ENCODE measurements at regions not wholly inside any gene's neighbourhood (a gene's known extent, or its start where the extent isn't known, plus 50 kb on each side); places are given as distances from the start of the nearest gene placed in this dataset.

DNA sequence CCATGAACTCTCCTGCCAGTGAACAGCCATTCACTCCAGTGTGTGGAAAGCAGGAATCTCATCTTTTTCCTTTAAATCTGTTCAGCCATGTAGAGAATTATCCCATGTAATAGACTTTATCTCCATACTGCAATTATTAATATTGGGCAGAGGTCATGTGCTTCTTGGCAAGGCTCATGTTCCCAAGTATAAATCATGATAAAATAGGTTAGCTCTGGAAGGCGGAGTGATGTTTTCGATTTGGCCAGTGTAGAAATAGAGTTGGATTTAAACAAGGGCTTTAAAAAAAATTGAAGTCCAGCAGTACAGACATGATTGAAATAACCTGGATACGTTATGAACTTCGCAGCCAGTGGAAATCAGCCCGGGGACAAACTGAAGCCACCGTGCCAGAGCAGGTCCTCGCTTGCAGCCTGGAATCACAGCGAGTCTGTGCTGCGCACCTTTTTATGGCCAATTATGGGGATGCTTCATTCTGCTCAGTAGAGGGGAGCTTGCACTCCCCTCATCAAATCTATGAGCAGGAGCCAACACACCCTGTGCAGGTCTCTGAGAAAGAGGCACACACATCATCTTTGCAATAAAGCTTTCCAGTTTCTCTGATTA, 654.0 kb upstream of the MKI67 start:
- Histone ChIP-seq H3K4me3 (ENCODE audit: low read depth, low read length) (no peak overlapping the region), H2AFZ (no peak overlapping the region), H3K79me2 (no peaks in the 10 kb centered on the region), H3K4me2 (ENCODE audit: low read length) (no peak overlapping the region), H3K27me3 (ENCODE audit: control insufficient read depth, insufficient read depth, low read length) (no peaks in the 10 kb centered on the region), H3K27ac (no peak overlapping the region), H3K4me1 (no peaks in the 10 kb centered on the region), H3K9ac (no peak overlapping the region), H3K9me3 (ENCODE audit: control insufficient read depth, low read length) (no peaks in the 10 kb centered on the region), H3K36me3 (ENCODE audit: control insufficient read depth, insufficient read depth, low read length) (no peaks in the 10 kb centered on the region)
- TF ChIP-seq, protein P1, sequence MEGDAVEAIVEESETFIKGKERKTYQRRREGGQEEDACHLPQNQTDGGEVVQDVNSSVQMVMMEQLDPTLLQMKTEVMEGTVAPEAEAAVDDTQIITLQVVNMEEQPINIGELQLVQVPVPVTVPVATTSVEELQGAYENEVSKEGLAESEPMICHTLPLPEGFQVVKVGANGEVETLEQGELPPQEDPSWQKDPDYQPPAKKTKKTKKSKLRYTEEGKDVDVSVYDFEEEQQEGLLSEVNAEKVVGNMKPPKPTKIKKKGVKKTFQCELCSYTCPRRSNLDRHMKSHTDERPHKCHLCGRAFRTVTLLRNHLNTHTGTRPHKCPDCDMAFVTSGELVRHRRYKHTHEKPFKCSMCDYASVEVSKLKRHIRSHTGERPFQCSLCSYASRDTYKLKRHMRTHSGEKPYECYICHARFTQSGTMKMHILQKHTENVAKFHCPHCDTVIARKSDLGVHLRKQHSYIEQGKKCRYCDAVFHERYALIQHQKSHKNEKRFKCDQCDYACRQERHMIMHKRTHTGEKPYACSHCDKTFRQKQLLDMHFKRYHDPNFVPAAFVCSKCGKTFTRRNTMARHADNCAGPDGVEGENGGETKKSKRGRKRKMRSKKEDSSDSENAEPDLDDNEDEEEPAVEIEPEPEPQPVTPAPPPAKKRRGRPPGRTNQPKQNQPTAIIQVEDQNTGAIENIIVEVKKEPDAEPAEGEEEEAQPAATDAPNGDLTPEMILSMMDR (IDR thresholded peaks at IDR 0.05), result no peak

GRCh38 chr10:128781637-128782036, 655.4 kb upstream of the MKI67 start:
- Histone ChIP-seq H3K36me3 (ENCODE audit: control insufficient read depth, insufficient read depth, low read length) (no peaks in the 10 kb centered on the region), H3K4me3 (ENCODE audit: low read depth, low read length) (no peak overlapping the region), H3K4me2 (ENCODE audit: low read length) (no peak overlapping the region), H3K9me3 (ENCODE audit: control insufficient read depth, low read length) (no peaks in the 10 kb centered on the region), H3K9ac (no peak overlapping the region), H3K27ac (no peak overlapping the region), H2AFZ (no peak overlapping the region), H3K4me1 (no peaks in the 10 kb centered on the region), H3K79me2 (no peaks in the 10 kb centered on the region), H3K27me3 (ENCODE audit: control insufficient read depth, insufficient read depth, low read length) (no peaks in the 10 kb centered on the region)
- TF ChIP-seq, protein P1 (IDR thresholded peaks at IDR 0.05), result no peak

- Histone ChIP-seq H3K4me1 (no peaks in the 10 kb centered on the region), H3K79me2 (no peaks in the 10 kb centered on the region), H3K9me3 (ENCODE audit: control insufficient read depth, low read length) (no peaks in the 10 kb centered on the region), H3K9ac (no peak overlapping the region), H3K27ac (no peak overlapping the region), H3K36me3 (ENCODE audit: control insufficient read depth, insufficient read depth, low read length) (no peaks in the 10 kb centered on the region), H3K27me3 (ENCODE audit: control insufficient read depth, insufficient read depth, low read length) (no peaks in the 10 kb centered on the region), H3K4me2 (ENCODE audit: low read length) (no peak overlapping the region), H2AFZ (no peak overlapping the region), H3K4me3 (ENCODE audit: low read depth, low read length) (no peak overlapping the region)
- TF ChIP-seq, protein P1 (IDR thresholded peaks at IDR 0.05), result no peak
Measured at GRCh38 chr10:128784444-128784843, 658.2 kb upstream of the MKI67 start.

DNA sequence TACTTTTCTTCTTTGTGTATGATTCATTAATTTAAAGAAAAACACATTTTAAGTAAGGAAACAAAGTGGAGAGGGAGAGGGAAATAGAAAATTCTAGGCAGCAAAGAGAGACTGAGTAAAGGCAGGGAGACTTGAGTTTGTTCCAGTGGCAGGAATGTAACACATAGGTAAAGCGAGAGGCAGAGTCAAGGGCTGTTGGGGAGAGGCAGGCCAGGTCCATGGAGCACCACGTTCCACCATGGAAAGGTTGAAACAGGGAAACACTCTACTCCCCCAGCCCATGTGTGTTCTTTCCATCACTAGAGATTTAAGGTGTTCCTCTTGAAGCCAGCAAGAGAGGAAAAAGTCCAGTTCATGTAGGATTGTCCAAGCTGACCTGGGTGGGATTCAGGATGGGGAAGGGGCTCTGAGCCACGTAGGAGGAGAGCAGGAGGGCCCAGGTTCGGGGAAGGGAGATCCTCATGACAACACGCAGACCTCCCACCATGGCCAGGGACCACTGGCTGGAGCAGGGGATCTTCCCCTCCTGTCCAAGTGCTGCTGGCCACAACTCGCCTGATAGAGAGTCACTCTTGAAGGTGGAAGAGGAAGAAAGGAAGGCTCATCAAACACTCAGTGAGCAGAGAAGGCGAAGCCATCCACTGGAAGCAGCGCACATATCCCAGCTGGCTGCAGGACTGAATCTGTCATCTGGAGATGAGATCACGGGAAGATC, 666.4 kb upstream of the MKI67 start:
- Histone ChIP-seq H3K27me3 (ENCODE audit: control insufficient read depth, insufficient read depth, low read length) (no peaks in the 10 kb centered on the region), H2AFZ (no peak overlapping the region), H3K4me2 (ENCODE audit: low read length) (no peak overlapping the region), H3K36me3 (ENCODE audit: control insufficient read depth, insufficient read depth, low read length) (no peaks in the 10 kb centered on the region), H3K9me3 (ENCODE audit: control insufficient read depth, low read length) (no peaks in the 10 kb centered on the region), H3K27ac (no peak overlapping the region), H3K4me1 (no peaks in the 10 kb centered on the region), H3K4me3 (ENCODE audit: low read depth, low read length) (no peak overlapping the region), H3K79me2 (no peaks in the 10 kb centered on the region), H3K9ac (no peak overlapping the region)
- TF ChIP-seq, protein P1 (IDR thresholded peaks at IDR 0.05), result no peak

Measured in parathyroid adenoma (tissue), 2 donors.